ENCODE measurements at regions not wholly inside any gene's neighbourhood (a gene's known extent, or its start where the extent isn't known, plus 50 kb on each side); places are given as distances from the start of the nearest gene placed in this dataset.

DNA sequence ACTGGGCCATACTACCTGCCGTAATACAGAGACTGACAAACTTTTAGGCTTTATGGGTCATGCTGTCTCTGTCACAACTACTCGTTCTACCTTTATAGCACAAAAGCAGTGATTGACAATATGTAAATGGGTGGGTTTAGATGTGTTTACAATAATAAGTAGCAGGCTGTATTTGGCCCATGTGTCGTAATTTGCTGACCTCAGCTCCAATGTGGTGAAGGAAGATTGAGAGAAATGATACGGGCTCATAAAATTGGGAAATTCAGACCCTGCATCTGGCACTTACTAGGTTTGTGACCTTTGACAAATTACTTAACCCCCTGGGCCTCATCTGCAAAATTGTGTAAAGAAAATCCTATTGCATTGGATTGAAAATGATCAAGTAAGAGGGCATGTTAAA lies 150.8 kb upstream of the NPSR1 start:
- in situ Hi-C loops (cut with MboI; ENCODE audit: low sequenced_read_pairs) = no loop called here
- Histone ChIP-seq H3K9me3 (ENCODE audit: control insufficient read depth, insufficient read depth, low read length) (peaks cover 7% of the 10 kb centered on the region), H3K36me3 (ENCODE audit: control insufficient read depth, insufficient read depth, low read length) (no peaks in the 10 kb centered on the region), H3K23ac (ENCODE audit: low read depth, low read length) (no peak overlapping the region), H4K5ac (ENCODE audit: low read depth, low read length) (no peak overlapping the region), H2BK5ac (ENCODE audit: low read depth, low read length, poor library complexity, severe bottlenecking) (no peak overlapping the region), H3K4me3 (ENCODE audit: insufficient read depth, low read depth, low read length) (no peak overlapping the region), H4K8ac (ENCODE audit: low read depth in 2 of 2, low read length in 2 of 2) (no peak overlapping the region), H2AK9ac (replicated peaks; ENCODE audit: low read depth, low read length, poor library complexity) (no peak overlapping the region), H3K4me2 (ENCODE audit: low read depth, low read length) (no peak overlapping the region), H3K14ac (replicated peaks; ENCODE audit: low read depth, low read length) (no peak overlapping the region), H3K9ac (ENCODE audit: low read depth, low read length) (no peak overlapping the region), H3K4ac (ENCODE audit: low read depth, low read length) (no peak overlapping the region), H3K79me1 (ENCODE audit: low read depth in 1 of 2, low read length in 2 of 2) (no peaks in the 10 kb centered on the region), H3K27ac (ENCODE audit: insufficient read depth, low read length) (no peak overlapping the region), H2BK20ac (ENCODE audit: low read depth, low read length) (no peak overlapping the region), H4K20me1 (ENCODE audit: insufficient read depth, low read length) (no peaks in the 10 kb centered on the region), H2AK5ac (ENCODE audit: low read depth, low read length) (no peak overlapping the region), H2BK120ac (ENCODE audit: low read depth, low read length) (no peak overlapping the region), H3K27me3 (ENCODE audit: control insufficient read depth, insufficient read depth, low read length) (no peaks in the 10 kb centered on the region), H3K4me1 (ENCODE audit: control insufficient read depth, insufficient read depth, low read length) (no peaks in the 10 kb centered on the region), H2AFZ (replicated peaks; ENCODE audit: low read length, poor library complexity) (no peak overlapping the region), H3K56ac (ENCODE audit: extremely low read depth, insufficient read depth, low read length) (no peak overlapping the region), H3K18ac (ENCODE audit: low read depth, low read length) (no peak overlapping the region), H3K9me1 (ENCODE audit: insufficient read depth, low read length) (no peaks in the 10 kb centered on the region), H2BK15ac (ENCODE audit: low read depth, low read length) (no peak overlapping the region), H4K91ac (ENCODE audit: insufficient read depth, low read depth, low read length) (no peak overlapping the region)
- ATAC-seq (ENCODE audit: low read depth) = no peak
- TF ChIP-seq MAFK (IDR thresholded peaks at IDR 0.05; ENCODE audit: low read depth, low read length) = peak; percentile 60
- TF ChIP-seq RFX5 (IDR thresholded peaks at IDR 0.05; ENCODE audit: low read depth, low read length) = no peak
- CTCF ChIA-PET = no interaction called here
- POLR2A ChIA-PET (ENCODE audit: unreplicated experiment) = no interaction called here
- no peak for DNase-seq
- BruUV-seq (replicated peaks) = no TSS peak
- intact Hi-C loops (cut with micrococcal nuclease) = no loop called here
- dilution Hi-C loops (cut with HindIII; ENCODE audit: low sequenced_read_pairs, unreplicated experiment) = no loop called here
- no CpG with 5 or more reads among the region's 4 CpGs for WGBS, 2 experiments (ENCODE audit: extremely low coverage in 2 of 2, insufficient read length in 1 of 2)

Measured in IMR-90 (cell line).